ENCODE measurements at regions not wholly inside any gene's neighbourhood (a gene's known extent, or its start where the extent isn't known, plus 50 kb on each side); places are given as distances from the start of the nearest gene placed in this dataset.

GRCh38 chr4:46524751-46525150 lies 134.8 kb upstream of the GABRA2 start:
- intact Hi-C loops (cut with micrococcal nuclease; ENCODE audit: unreplicated experiment) = no loop called here
- Mint-ChIP-seq H3K27ac (ENCODE audit: unreplicated experiment) (no peak overlapping the region), H3K4me3 (ENCODE audit: unreplicated experiment) (no peak overlapping the region), H3K27me3 (ENCODE audit: insufficient read depth, unreplicated experiment) (no peaks in the 10 kb centered on the region), H3K36me3 (ENCODE audit: insufficient read depth, unreplicated experiment) (no peaks in the 10 kb centered on the region), H3K4me1 (ENCODE audit: low read depth, unreplicated experiment) (peaks cover 6% of the 10 kb centered on the region), H3K9me3 (ENCODE audit: unreplicated experiment) (peaks cover 10% of the 10 kb centered on the region)
- no peak for TF ChIP-seq CTCF (IDR thresholded peaks at IDR 0.05; ENCODE audit: insufficient read depth in 1 of 2, low read depth in 1 of 2, low read length in 1 of 2, severe bottlenecking in 1 of 2, unreplicated experiment in 1 of 2)
- no peaks in the 10 kb centered on the region for H3K27me3 ChIP-seq (replicated peaks; ENCODE audit: control insufficient read depth, insufficient read depth, low read length)
- H3K4me1 ChIP-seq = peaks cover 3% of the 10 kb centered on the region; the same call in 1 of the 2 replicates
- BruUV-seq (replicated peaks) = no TSS peak
- DNase-seq = no peak
- POLR2A ChIA-PET = no interaction called here
- CTCF ChIA-PET = no interaction called here
- no peak overlapping the region for H3K4me3 ChIP-seq (ENCODE audit: low read depth, low read length)
- H3K9me3 ChIP-seq = no peaks in the 10 kb centered on the region; the same call in 1 of the 2 replicates
- H3K36me3 ChIP-seq (ENCODE audit: control insufficient read depth, insufficient read depth, low read length) = no peaks in the 10 kb centered on the region

GRCh38 chr4:46520361-46520760 lies 130.4 kb upstream of the GABRA2 start:
- no peaks in the 10 kb centered on the region for H3K36me3 Mint-ChIP-seq (ENCODE audit: insufficient read depth, unreplicated experiment)
- DNase-seq = no peak
- no peak overlapping the region for H3K4me3 ChIP-seq (ENCODE audit: low read depth, low read length)
- ChIA-PET POLR2A (no interaction called here), CTCF (no interaction called here)
- no peak overlapping the region for H3K27ac Mint-ChIP-seq (ENCODE audit: unreplicated experiment)
- no peaks in the 10 kb centered on the region for H3K27me3 Mint-ChIP-seq (ENCODE audit: insufficient read depth, unreplicated experiment)
- H3K9me3 Mint-ChIP-seq (ENCODE audit: unreplicated experiment) = peaks cover 10% of the 10 kb centered on the region
- no peaks in the 10 kb centered on the region for H3K4me1 ChIP-seq
- no peaks in the 10 kb centered on the region for H3K27me3 ChIP-seq (replicated peaks; ENCODE audit: control insufficient read depth, insufficient read depth, low read length)
- H3K36me3 ChIP-seq (ENCODE audit: control insufficient read depth, insufficient read depth, low read length) = no peaks in the 10 kb centered on the region
- no peak overlapping the region for H3K4me3 Mint-ChIP-seq (ENCODE audit: unreplicated experiment)
- H3K9me3 ChIP-seq = no peaks in the 10 kb centered on the region
- intact Hi-C loops (cut with micrococcal nuclease; ENCODE audit: unreplicated experiment) = no loop called here
- no peak for TF ChIP-seq CTCF (IDR thresholded peaks at IDR 0.05; ENCODE audit: insufficient read depth in 1 of 2, low read depth in 1 of 2, low read length in 1 of 2, severe bottlenecking in 1 of 2, unreplicated experiment in 1 of 2)
- H3K4me1 Mint-ChIP-seq (ENCODE audit: low read depth, unreplicated experiment) = no peaks in the 10 kb centered on the region
- BruUV-seq (replicated peaks) = no TSS peak

- POLR2A ChIA-PET = no interaction called here
- Histone ChIP-seq H3K27me3 (replicated peaks; ENCODE audit: control insufficient read depth, insufficient read depth, low read length) (no peaks in the 10 kb centered on the region), H3K4me3 (ENCODE audit: low read depth, low read length) (no peak overlapping the region), H3K9me3 (no peaks in the 10 kb centered on the region), H3K36me3 (ENCODE audit: control insufficient read depth, insufficient read depth, low read length) (no peaks in the 10 kb centered on the region), H3K4me1 (no peaks in the 10 kb centered on the region)
- intact Hi-C loops (cut with micrococcal nuclease; ENCODE audit: unreplicated experiment) = no loop called here
- no peak overlapping the region for H3K27ac Mint-ChIP-seq (ENCODE audit: unreplicated experiment)
- no peak for DNase-seq
- BruUV-seq (replicated peaks) = no TSS peak
- no peak overlapping the region for H3K4me3 Mint-ChIP-seq (ENCODE audit: unreplicated experiment)
- no peaks in the 10 kb centered on the region for H3K27me3 Mint-ChIP-seq (ENCODE audit: insufficient read depth, unreplicated experiment)
- no peaks in the 10 kb centered on the region for H3K4me1 Mint-ChIP-seq (ENCODE audit: low read depth, unreplicated experiment)
- CTCF ChIA-PET = no interaction called here
- no peak for TF ChIP-seq CTCF (IDR thresholded peaks at IDR 0.05; ENCODE audit: insufficient read depth in 1 of 2, low read depth in 1 of 2, low read length in 1 of 2, severe bottlenecking in 1 of 2, unreplicated experiment in 1 of 2)
- no peaks in the 10 kb centered on the region for H3K36me3 Mint-ChIP-seq (ENCODE audit: insufficient read depth, unreplicated experiment)
- no peaks in the 10 kb centered on the region for H3K9me3 Mint-ChIP-seq (ENCODE audit: unreplicated experiment)
Measured at GRCh38 chr4:46515940-46516339, 126.0 kb upstream of the GABRA2 start.

Measured in Caco-2 (cell line).